Body of pancreas (tissue), 4 donors: ENCODE measurements at regions not wholly inside any gene's neighbourhood (a gene's known extent, or its start where the extent isn't known, plus 50 kb on each side); places are given as distances from the start of the nearest gene placed in this dataset.

ENCODE experiments used
- CTCF ChIP-seq, 7 experiments: fragments of 450-650 bp in 4 of 7; fragments of 200-600 bp in 3 of 7; sonication (generic) in 3 of 7; IDR thresholded peaks; one replicate each; pipeline ENCODE4 v1.5.1; 2016 to 2019; ENCODE audit warnings: antibody characterized with exemption in 7 of 7
- POLR2A ChIP-seq, 3 donors: fragments of 450-650 bp; IDR thresholded peaks; one replicate each; pipeline ENCODE4 v1.6.1; 2016; ENCODE audit warnings: antibody characterized with exemption in 3 of 3, mild to moderate bottlenecking in 2 of 3

- no peak for TF ChIP-seq CTCF (IDR thresholded peaks at IDR 0.05)
- TF ChIP-seq POLR2A (IDR thresholded peaks at IDR 0.05): no peak
These were observed 655.7 kb downstream of the METTL15 start for GRCh38 chr11:28763876-28764275.
